Stimulated activated naive CD4-positive, alpha-beta T cell (primary cell): ENCODE measurements at regions not wholly inside any gene's neighbourhood (a gene's known extent, or its start where the extent isn't known, plus 50 kb on each side); places are given as distances from the start of the nearest gene placed in this dataset.

ENCODE experiments used
- DNase-seq, 6 experiments: peaks; one replicate each; lab custom pipeline; 2025; lab: John Stamatoyannopoulos, UW

DNA sequence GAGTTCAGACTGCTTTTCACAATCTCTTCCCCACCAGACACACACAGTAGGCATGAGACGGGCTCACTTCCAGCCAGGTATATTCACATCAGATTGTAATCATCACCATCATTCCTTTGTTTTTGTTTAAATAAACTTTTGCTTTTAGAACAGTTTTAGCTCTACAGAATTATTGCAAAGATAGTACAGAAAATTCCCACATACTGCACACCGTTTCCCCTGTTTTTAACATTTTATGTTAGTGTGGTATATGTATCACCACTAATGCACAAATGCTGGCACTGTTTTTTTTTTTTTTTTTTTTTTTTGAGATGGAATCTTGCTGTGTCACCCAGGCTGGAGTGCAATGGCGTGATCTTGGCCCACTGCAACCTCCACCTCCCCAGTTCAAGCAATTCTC is 83.3 kb upstream of the ANO1 start:
- DNase-seq = no peak

DNA sequence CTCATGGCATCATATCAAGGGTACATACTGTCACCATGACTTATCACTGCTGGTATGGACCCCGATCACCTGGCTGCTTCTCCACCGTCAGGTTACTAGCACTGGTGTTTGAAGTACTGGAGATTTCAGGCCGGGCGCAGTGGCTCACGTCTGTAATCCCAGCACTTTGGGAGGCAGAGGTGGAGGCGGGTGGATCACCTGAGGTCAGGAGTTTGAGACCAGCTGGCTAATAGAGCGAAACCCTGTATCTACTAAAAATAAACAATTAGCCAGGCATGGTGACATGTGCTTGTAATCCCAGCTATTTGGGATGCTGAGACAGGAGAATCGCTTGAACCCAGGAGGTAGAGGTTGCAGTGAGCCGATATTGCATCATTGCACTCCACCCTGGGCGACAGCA is 82.4 kb upstream of the ANO1 start:
- no peak for DNase-seq

DNA sequence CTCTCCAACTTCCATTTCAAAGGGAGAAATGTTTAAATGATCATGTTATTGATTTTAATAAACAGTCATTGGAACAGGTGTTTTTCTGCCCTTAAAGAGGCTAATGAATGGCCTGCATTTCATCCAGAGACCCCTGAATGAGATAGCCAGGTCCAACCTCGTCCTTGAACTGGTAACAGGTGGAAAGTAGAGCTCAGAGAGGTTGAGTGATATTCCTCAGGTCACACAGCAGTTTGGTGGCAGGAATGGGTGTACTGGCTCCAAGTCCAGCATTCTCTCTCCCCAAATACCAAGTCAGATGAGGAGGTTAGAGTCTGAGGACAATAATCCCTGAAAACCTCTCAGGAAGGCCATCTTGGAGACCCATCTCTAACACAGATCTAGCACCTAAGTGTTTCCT is 81.7 kb upstream of the ANO1 start:
- no peak for DNase-seq

DNA sequence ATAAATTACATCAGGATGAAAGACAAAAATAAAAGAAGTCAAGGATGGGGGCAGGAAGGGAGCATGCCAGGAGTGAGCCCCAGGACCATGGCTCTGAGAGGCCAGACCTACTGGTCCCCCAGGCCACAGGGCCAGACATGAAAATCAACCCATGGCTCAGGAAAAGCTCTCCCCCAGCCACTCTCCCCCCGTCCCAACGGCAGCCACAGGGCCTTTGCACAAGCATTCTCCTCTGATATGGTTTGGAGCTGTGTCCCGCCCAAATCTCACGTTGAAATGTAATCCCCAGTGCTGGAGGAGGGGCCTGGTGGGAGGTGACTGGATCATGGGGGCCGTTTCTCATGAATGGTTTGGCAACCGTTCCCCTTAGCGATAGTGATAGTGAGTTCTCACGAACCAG is 80.8 kb upstream of the ANO1 start:
- DNase-seq = no peak

DNA sequence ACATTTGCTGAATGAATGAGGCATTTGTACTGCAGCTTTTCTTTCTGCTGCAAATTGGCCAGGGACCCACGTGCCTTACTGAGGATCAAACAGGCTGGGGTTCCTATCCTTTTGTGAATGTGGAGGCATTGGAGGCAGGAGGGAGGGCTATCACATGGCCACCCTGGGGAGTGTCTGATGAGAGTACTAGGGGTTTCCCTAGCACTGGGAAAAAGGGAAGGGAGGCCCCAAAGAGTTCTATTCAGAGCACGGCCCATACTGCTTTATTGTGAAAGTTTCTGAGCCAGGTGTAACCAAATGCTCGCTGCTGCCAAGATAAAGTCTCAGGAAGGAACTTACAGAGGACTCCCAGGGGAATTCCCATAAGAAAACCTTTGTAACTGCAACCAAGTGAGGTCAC is 78.4 kb upstream of the ANO1 start:
- DNase-seq = no peak

DNA sequence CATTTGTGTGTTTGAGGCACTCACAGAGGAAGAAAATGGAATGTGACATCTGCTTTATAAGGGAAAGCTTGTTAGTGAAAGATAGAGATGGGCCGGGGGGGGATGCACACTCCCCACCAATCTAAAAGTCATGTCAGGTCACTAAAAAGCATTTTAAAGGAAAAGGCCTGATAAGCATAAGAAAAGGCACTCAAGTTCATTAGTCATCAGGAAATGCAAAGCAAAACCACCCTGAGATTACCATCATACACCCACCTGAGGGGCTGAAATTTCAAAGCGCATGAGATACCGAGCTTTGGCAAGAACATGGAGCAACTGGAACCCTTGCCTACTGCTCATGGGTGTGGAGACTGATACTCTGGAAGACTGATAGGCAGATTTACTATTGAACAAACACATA is 77.9 kb upstream of the ANO1 start:
- DNase-seq = no peak

DNA sequence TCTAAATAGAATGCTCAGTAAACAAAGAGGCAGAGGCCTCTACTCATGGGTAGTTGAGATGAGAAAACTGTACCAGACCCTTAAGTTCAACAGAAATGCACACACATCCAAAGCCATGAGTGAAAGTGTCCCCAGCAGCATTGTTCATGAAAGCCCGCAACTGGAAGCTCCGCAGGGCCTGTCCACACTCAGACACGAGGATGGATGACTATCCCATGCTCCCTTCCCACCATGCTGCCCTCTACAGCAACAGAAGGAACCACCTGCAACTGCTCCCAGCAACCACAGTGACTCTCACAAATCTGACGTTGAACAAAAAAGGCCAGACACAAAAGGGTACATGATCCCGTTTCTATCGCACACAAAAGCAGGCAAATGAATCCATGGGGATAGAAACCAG is 76.9 kb upstream of the ANO1 start:
- DNase-seq = no peak

DNA sequence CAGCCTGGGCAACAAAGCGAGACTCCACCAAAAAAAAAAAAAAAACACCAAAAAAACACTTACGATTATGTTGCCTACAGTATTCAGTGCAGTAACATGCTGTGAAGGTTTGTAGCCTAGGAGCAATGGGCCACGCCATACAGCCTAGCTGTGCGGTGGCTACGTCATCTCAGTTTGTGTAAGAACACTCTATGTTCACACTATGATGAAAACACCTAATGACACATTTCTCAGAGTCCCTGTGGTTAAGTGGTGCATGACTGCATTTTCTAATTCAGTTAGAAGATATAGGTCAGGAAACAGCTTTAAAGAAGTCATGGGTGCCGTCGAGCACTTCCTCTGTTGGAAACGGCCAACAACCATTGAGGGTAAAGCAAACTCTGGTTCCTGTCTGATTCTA is 75.7 kb upstream of the ANO1 start:
- no peak for DNase-seq

DNA sequence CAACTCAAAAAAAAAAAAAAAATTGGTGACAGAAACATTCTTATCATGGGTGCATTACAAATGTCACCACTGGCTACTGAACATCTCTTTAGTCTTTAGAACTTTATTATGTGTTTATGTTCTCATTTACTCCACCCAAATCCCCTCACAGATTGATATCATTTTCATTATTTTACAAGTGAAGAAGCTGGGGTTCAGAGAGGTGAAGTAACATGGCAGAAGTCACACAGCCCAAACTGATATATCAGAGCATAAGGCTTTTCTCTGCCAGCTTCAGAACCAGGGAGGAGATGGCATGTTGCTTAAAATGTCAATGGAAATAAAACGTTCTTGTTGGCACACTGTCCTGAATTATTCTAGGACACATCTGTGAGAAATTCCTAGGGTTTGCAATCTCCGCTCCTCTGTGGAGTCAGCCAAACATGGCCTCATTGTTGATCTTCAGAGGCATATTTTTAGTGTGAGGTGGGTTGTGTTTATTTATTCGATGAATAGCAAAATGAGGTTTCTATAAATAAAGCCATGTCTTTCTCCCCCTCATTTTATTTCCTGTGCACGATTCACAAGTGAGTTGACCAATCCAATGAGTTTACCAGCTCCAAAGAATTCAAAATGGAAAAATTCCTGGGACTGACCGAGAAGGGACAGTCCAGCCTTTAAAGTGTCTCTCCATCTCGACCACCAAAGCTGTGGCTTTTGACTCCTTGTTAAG is 72.9 kb upstream of the ANO1 start:
- no peak for DNase-seq

DNA sequence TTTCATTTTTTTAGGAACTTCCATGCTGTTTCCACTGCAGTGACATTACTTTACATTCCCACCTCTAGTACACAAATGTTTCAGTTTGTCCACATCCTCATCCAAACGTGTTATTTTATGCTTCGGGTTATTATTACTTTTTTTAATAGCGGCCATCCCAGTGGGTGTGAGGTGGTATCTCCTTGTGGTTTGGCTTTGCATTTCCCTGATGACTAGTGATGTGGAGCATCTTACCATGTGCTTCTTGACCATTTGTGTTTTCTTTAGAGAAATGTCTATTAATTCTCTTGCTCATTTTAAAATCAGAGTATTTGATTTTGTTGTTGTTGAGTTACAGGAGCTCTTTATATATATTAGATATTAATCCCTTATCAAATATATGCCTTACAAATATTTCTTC is 70.3 kb upstream of the ANO1 start:
- no peak for DNase-seq

DNA sequence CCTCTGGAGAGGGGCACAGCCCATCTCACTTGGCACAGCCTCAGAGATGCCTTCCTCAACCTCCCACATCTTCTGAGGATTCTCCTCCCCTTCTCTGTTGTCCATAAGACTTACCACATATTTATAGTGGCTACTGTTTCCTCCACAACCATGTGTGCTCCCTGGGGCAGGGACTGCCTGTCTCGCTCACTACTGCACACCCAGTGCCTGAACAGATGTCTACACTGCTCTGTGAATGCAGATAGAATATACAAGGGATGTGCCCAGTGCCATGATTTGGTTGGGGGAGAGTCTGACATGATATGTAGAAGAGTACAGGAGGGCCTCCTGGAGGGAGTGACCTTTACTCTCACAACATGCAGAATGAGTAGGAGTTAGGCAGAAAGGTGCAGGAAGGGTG is 67.3 kb upstream of the ANO1 start:
- DNase-seq = no peak

DNA sequence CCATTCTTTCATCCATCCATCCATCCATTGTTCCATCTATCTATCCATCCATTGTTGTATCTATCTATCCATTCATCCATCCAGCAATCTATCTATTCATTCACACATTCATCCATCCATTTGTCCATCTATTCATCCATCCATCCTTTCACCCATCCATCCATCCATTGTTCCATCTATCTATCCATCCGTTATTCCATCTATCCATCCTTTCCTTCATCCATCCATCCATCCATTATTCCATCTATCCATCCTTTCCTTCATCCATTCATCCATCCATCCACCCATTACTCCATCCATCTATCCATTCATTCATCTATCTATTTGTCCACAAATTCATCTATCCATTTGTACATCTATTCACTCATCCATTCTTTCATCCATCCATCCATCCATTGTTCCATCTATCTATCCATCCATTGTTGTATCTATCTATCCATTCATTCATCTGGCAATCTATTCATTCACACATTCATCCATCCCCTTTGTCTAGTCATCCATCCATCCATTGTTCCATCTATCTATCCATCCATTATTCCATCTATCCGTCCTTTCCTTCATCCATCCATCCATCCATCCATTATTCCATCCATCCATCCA is 65.9 kb upstream of the ANO1 start:
- no peak for DNase-seq

DNA sequence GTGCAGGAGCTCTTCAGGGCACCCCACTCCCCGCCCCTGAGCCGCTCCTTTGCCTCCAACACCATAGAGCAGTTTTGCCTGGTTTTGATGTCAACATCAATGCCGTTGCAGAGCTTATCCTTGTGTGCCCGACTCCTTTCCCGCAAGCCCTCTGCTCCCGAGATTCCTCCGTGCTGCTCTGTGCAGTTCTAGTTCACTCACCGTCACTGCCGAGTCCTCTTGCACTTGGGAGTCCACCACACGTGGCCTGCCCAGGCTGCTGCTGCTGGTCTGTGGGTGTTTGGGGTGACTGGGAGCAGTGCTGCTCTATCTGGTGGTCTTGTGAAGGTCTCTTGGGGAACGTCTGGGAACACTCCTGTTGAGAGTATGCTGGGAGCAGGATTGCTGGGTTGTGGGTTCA is 63.8 kb upstream of the ANO1 start:
- no peak for DNase-seq

DNA sequence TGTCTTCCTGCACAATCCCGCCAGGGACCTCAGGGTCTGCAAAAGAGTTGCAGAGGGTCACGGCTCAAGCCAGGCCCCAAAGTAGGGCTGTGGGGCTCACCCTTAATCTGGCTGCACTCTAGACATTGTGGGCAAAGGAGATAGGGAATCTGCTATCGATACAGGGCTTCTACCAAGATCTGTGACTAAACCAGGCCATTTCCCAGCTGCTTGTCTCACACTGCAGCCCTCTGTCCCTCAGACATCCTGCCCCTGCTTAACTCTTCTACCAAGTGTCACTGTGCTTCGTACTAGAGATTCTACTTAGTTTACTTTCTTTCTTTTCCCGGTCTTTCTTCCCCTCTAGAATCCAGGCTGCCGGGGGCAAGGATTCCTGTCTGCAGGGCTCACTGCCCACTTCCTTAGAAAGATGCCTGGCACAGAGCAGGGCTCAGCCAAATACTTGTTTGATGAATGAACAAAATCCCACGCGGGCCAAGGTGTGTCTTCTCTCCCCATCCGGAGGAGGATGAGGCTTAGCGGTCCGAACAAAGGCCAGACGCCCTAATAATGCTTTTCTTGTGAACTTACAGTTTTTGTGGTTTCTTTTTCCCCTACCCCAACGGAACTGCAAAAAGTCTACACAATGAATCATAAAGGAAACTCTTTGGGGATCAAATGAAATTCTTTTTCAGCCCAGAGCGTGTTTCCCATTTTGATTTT is 61.3 kb upstream of the ANO1 start:
- DNase-seq = no peak

DNA sequence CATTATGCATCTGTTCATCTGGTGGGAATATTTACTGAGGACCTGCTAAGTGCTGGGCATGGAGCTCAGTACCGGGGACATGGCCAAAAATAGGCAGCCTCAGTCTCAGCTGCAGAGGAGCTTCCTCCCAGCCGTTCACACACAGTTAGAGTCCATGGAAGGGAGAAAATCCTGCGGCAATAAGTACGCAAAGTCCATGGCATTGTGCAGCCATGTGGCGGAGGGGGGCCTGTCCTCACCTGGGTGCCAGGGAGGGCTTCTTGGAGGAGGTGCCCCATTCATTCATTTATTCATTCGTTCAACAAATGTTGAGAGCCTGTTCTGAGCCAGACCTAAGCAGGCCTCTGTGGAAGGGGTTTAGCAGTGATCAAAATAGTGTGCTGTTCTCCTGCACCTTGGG is 59.3 kb upstream of the ANO1 start:
- no peak for DNase-seq

DNA sequence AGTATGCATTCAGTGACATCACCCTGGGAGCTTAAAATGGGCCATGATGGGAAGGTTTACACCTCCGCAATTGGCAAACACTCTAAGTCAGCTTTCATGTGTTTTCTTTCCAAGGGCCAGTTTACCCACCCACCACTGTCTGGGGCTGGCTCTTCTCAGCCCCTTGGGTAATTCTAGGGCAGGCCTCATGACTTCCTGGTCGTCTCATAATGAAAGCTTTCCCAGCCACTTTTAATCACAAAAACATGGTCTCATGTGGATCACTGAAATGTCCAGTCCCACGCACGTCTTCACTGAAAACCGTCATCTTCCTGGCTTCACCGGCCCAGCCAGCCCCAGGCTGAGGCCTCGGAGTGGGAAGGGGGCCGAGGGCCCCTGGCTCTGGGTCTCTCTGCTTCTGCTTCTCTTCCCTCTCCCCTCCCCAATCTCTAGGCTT is 58.5 kb upstream of the ANO1 start:
- no peak for DNase-seq

DNA sequence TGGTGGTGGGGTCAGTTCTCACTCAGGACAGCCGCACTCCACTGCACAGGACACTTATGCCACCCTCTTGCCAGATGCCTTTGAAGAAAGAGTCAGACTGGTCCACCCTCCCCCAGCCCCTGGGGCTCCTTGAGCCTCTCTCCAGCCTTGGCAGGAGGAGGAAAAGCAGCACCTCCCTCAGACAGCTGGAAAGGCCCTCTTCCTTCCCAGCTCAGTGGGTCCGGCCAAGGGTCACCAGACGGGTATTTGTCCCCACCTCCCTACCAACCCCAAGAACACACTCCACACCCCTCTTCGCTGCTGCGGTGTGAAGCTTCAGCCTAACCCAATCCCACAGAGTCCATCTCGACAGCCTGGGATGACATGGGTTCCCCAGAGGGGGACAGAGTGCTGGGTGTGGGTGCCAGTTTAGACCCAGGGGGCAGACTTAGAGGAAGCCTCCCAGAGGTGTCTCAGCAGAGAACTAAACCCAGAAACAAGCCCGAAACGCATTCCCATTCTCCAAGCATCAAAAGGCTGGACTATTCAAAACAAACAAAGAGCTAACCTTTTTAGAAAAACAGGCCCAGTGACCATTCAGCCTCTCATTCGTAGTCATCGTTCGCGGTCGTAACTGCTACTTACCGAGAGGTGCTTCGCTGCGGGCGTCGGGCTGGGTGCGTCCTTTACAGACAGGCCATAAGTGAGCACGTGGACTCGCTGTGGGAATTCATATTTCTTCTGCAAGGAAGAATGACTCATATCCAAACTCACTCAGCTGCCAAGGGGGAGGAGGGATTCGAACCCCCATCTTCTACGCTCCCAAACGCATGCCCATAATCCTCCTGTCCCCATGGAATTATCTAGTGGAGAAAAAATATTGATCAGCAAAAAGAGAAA is 57.5 kb upstream of the ANO1 start:
- no peak for DNase-seq

DNA sequence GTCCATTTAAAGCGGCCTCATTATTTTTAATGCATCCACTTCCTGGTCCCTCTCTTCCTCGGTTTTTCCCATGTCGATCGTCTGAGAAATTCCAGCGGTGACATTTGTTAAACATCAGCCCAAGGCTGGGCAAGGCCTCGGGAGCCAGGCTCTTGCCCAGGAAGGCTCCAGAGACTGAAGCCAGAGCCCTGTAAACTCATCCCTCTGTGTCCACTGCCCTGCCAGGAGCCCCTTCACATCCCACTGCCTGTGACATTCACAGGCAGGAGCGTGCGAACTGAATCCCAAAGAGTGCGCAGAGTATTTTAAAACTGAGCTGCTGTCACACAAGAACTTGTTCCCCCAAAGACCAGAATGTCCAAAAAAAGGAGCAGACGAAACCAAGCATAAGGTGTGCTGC is 56.5 kb upstream of the ANO1 start:
- DNase-seq = no peak

DNA sequence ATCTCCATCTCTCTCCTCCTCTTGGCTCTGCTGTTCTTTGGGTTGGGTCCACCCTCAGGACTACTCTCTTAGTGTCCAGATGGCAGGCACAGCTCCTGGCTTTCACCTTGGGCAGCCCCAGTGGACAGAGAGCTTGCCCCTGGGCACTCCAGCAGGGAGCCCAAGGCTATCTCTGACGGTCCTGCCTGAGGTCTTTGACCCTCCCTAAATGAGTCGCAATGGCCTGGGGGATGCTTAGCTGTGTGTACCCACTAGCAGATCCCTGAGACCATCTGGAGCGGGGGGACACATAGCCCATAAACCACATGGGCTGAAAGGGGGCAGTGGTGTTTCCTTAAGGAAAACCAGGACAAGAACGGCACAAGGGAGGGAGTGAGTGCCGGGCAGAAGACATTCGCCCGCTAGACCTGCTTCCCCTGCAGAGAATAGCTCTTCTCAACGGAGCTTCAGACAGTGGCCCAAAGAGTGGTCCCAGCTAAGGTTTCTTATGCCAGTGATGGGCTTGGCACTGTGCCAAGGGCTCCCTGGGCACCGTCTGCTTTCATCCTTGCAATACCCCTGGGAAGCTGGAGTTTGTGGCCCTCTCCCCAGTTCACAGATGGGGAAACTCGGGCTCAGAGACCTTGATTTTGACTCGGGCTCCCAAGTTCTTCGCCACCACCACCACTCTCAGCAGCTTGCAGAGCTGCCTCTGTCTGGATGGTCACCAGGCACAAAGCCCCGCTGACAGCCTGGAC is 53.9 kb upstream of the ANO1 start:
- no peak for DNase-seq

DNA sequence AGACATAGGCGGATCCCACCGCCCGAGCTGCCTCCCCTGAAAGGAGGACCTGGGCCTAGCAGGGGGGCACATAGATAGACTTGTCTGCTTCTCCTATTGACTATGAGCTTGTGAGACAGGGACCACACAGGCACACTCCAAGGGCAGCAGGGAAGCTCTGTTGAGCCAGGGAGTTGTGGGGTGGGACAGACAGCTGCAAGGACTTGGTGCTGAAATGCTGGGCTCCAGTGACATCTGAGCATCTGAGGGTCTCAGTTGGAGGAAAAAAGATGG is 53.4 kb upstream of the ANO1 start:
- no peak for DNase-seq

DNA sequence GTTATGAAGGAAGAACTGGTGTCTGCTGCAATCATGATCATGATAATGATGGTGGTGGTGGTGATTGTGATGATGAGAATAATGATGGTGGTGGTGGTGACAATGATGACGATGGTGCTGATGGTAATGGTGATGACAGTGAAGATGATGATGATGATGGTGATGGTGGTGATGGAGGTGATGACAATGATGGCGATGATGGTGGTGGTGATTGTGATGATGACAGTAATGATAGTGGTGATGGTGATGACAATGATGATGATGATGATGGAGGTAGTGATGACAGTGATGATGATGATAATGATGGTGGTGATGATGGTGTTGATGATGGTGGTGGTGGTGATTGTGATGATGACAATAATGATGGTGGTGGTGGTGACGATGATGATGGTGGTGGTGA is 52.8 kb upstream of the ANO1 start:
- no peak for DNase-seq

DNA sequence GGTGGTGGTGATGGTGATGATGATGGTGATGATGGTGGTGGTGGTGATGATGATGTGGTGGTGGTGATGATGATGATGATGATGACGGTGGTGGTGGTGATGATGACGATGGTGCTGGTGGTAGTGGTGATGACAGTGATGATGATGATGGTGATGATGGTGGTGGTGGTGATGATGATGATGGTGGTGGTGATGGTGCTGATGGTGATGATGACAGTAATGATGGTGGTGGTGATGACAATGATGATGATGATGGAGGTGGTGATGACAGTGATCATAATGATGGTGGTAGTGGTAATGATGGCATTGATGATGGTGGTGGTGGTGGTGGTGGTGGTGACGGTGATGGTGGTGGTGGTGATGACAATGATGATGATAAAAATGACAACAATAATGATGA is 52.1 kb upstream of the ANO1 start:
- DNase-seq = no peak
